ENCODE measurements at regions not wholly inside any gene's neighbourhood (a gene's known extent, or its start where the extent isn't known, plus 50 kb on each side); places are given as distances from the start of the nearest gene placed in this dataset.

DNA sequence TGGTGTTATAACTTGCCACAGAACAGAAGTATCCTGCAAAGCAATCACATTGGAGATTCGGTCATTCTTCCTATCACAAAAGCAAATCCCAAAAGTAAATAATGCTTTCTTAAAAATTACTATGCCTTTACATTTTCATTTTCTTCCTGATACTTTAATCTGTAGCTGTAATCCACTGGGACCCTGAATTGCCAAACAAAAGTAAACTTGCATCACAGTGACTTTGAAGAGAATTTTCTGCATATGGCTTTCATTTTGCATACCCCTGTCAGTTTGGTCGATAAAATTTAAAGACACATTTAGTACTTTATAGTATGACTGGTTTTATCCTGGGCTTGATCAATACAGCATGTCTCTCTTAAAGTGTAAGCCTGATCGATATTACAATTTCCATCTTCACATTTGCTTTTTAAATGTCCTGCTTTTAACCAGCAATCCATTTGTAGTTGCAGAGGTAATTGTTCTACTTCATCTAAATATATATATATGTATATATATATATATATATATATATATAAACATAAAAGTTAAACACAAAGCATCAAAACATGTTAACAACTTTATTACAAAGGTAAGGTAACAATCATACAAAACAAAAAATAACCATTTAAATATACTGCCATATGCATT is 53.7 kb upstream of the PLEKHA5 start:
- no peak for DNase-seq (ENCODE audit: low spot score in 2 of 2)
- TF ChIP-seq, protein P1, sequence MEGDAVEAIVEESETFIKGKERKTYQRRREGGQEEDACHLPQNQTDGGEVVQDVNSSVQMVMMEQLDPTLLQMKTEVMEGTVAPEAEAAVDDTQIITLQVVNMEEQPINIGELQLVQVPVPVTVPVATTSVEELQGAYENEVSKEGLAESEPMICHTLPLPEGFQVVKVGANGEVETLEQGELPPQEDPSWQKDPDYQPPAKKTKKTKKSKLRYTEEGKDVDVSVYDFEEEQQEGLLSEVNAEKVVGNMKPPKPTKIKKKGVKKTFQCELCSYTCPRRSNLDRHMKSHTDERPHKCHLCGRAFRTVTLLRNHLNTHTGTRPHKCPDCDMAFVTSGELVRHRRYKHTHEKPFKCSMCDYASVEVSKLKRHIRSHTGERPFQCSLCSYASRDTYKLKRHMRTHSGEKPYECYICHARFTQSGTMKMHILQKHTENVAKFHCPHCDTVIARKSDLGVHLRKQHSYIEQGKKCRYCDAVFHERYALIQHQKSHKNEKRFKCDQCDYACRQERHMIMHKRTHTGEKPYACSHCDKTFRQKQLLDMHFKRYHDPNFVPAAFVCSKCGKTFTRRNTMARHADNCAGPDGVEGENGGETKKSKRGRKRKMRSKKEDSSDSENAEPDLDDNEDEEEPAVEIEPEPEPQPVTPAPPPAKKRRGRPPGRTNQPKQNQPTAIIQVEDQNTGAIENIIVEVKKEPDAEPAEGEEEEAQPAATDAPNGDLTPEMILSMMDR (IDR thresholded peaks at IDR 0.05) = no peak
- no peaks in the 10 kb centered on the region for H3K27me3 ChIP-seq
- H3K27ac ChIP-seq = no peak overlapping the region
- no peaks in the 10 kb centered on the region for H3K36me3 ChIP-seq
- no peaks in the 10 kb centered on the region for H3K9me3 ChIP-seq
- intact Hi-C loops (cut with DNase I) = no loop called here
- no peak overlapping the region for H3K4me3 ChIP-seq
- H3K4me1 ChIP-seq = no peaks in the 10 kb centered on the region
